AG20443 (cell line): ENCODE measurements at regions not wholly inside any gene's neighbourhood (a gene's known extent, or its start where the extent isn't known, plus 50 kb on each side); places are given as distances from the start of the nearest gene placed in this dataset.
"Not testable (repeated sequence)": the region's sequence is repeated elsewhere in the genome, so short reads cannot be mapped to it uniquely, and the experiment has no call there.

Source experiments
- DNase-seq: peaks from one replicate; pipeline ENCODE4 v3.0.0; 2012; ENCODE audit warnings: low spot score, mixed read lengths

GRCh38 chr12:61290473-61290872 is 969.7 kb upstream of the USP15 start:
- DNase-seq, result no peak

GRCh38 chr12:61291647-61292046 is 968.6 kb upstream of the USP15 start:
- DNase-seq, result no peak

GRCh38 chr12:61294011-61294410 is 966.2 kb upstream of the USP15 start:
- not testable (repeated sequence) for DNase-seq

GRCh38 chr12:61301817-61302216 is 958.4 kb upstream of the USP15 start:
- DNase-seq, result no peak

- DNase-seq, result no peak
Measured at GRCh38 chr12:61302282-61302681, 957.9 kb upstream of the USP15 start.

GRCh38 chr12:61308220-61308619 is 952.0 kb upstream of the USP15 start:
- DNase-seq, result no peak

- DNase-seq, result no peak
Measured at GRCh38 chr12:61311413-61311812, 948.8 kb upstream of the USP15 start.

GRCh38 chr12:61348871-61349270 is 911.3 kb upstream of the USP15 start:
- no peak for DNase-seq

- no peak for DNase-seq
Measured at GRCh38 chr12:61355105-61355504, 905.1 kb upstream of the USP15 start.

GRCh38 chr12:61356485-61356884 is 903.7 kb upstream of the USP15 start:
- no peak for DNase-seq

- DNase-seq, result no peak
Measured at GRCh38 chr12:61357496-61357895, 902.7 kb upstream of the USP15 start.

- no peak for DNase-seq
Measured at GRCh38 chr12:61362037-61362436, 898.2 kb upstream of the USP15 start.

GRCh38 chr12:61365001-61365400 is 895.2 kb upstream of the USP15 start:
- no peak for DNase-seq

- no peak for DNase-seq
Measured at GRCh38 chr12:61367281-61367785, 892.9 kb upstream of the USP15 start.

GRCh38 chr12:61369241-61369910 is 890.8 kb upstream of the USP15 start:
- DNase-seq, result no peak

GRCh38 chr12:61384511-61384910 is 875.7 kb upstream of the USP15 start:
- DNase-seq, result no peak

- no peak for DNase-seq
Measured at GRCh38 chr12:61385771-61386170, 874.4 kb upstream of the USP15 start.

GRCh38 chr12:61397668-61398067 is 862.5 kb upstream of the USP15 start:
- DNase-seq, result no peak

- DNase-seq, result no peak
Measured at GRCh38 chr12:61412201-61412600, 848.0 kb upstream of the USP15 start.

GRCh38 chr12:61414470-61414869 is 845.7 kb upstream of the USP15 start:
- DNase-seq, result no peak

- no peak for DNase-seq
Measured at GRCh38 chr12:61422786-61423185, 837.4 kb upstream of the USP15 start.

GRCh38 chr12:61452076-61452475 is 808.1 kb upstream of the USP15 start:
- no peak for DNase-seq

GRCh38 chr12:61487728-61488127 is 772.5 kb upstream of the USP15 start:
- DNase-seq, result no peak
